ENCODE measurements at regions not wholly inside any gene's neighbourhood (a gene's known extent, or its start where the extent isn't known, plus 50 kb on each side); places are given as distances from the start of the nearest gene placed in this dataset.
"Not testable (repeated sequence)": the region's sequence is repeated elsewhere in the genome, so short reads cannot be mapped to it uniquely, and the experiment has no call there.

GRCh38 chrX:94686071-94686470 lies 1012.1 kb downstream of the FAM133A start:
- peaks cover 17% of the 10 kb centered on the region for H3K9me3 Mint-ChIP-seq (ENCODE audit: low read depth)
- no peaks in the 10 kb centered on the region for H3K4me1 Mint-ChIP-seq (ENCODE audit: low read depth)
- H3K4me3 Mint-ChIP-seq (ENCODE audit: low read depth) = no peak overlapping the region
- no peak for DNase-seq (ENCODE audit: low spot score, unreplicated experiment)
- peaks cover 2% of the 10 kb centered on the region for H3K36me3 Mint-ChIP-seq (ENCODE audit: insufficient read depth)
- no peak overlapping the region for H3K27ac Mint-ChIP-seq
- no peaks in the 10 kb centered on the region for H3K27me3 Mint-ChIP-seq
- no peak for TF ChIP-seq CTCF (IDR thresholded peaks at IDR 0.05; ENCODE audit: unreplicated experiment)

DNA sequence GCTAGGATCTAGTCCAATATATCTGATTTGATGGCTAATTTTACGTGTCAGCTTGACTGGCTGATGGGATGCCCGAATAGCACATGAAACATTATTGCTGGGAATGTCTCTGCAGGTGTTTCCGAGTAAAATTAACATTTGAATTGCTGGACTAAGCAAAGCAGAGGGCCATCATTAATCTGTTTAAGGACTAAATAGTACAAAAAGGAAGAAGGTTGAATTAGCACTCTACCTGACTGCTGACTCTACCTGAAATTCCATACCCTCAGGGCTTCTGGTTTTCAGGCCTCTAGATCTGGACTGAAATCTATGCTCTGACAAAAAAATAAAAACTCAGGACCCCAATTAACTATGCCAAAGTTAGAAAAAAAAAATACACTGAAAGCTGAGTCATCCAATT lies 1021.9 kb downstream of the FAM133A start:
- no peak overlapping the region for H3K4me3 Mint-ChIP-seq (ENCODE audit: low read depth)
- peaks cover 7% of the 10 kb centered on the region for H3K9me3 Mint-ChIP-seq (ENCODE audit: low read depth)
- no peak for TF ChIP-seq CTCF (IDR thresholded peaks at IDR 0.05; ENCODE audit: unreplicated experiment)
- no peak overlapping the region for H3K27ac Mint-ChIP-seq
- peaks cover 9% of the 10 kb centered on the region for H3K27me3 Mint-ChIP-seq
- DNase-seq (ENCODE audit: low spot score, unreplicated experiment) = no peak
- peaks cover 26% of the 10 kb centered on the region for H3K4me1 Mint-ChIP-seq (ENCODE audit: low read depth)
- peaks cover 1% of the 10 kb centered on the region for H3K36me3 Mint-ChIP-seq (ENCODE audit: insufficient read depth)

- H3K4me3 Mint-ChIP-seq (ENCODE audit: low read depth); H3K27ac Mint-ChIP-seq; DNase-seq (ENCODE audit: low spot score, unreplicated experiment); H3K36me3 Mint-ChIP-seq (ENCODE audit: insufficient read depth); H3K4me1 Mint-ChIP-seq (ENCODE audit: low read depth): not testable (repeated sequence)
- Mint-ChIP-seq H3K27me3 (peaks cover 52% of the 10 kb centered on the region), H3K9me3 (ENCODE audit: low read depth) (peaks cover 17% of the 10 kb centered on the region)
Observed at GRCh38 chrX:94704348-94705256, 1030.6 kb downstream of the FAM133A start.

GRCh38 chrX:94721386-94721785 lies 1047.4 kb downstream of the FAM133A start:
- no peak overlapping the region for H3K4me3 Mint-ChIP-seq (ENCODE audit: low read depth)
- no peaks in the 10 kb centered on the region for H3K36me3 Mint-ChIP-seq (ENCODE audit: insufficient read depth)
- DNase-seq (ENCODE audit: low spot score, unreplicated experiment) = no peak
- H3K9me3 Mint-ChIP-seq (ENCODE audit: low read depth) = no peaks in the 10 kb centered on the region
- H3K27me3 Mint-ChIP-seq = no peaks in the 10 kb centered on the region
- H3K4me1 Mint-ChIP-seq (ENCODE audit: low read depth) = peaks cover 12% of the 10 kb centered on the region
- TF ChIP-seq CTCF (IDR thresholded peaks at IDR 0.05; ENCODE audit: unreplicated experiment) = no peak
- no peak overlapping the region for H3K27ac Mint-ChIP-seq

DNA sequence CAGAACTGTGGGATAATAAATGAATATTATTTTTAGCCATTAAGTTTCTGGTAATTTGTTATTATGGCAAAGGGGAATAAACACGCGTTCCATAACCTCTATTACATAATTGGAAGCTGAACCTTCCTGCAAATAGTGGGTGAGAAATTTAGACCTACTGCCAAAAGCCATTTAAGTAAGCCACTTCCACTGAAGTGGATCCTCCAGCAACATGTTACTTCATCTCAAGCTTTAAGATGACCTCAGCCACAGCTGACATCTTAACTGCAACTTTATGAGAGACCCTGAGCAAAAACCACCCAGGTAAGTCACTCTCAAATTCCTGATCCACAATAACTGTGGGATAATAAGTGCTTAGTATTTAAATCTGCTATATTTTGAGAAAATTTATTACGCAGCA lies 1048.6 kb downstream of the FAM133A start:
- Mint-ChIP-seq H3K4me3 (ENCODE audit: low read depth) (no peak overlapping the region), H3K9me3 (ENCODE audit: low read depth) (peaks cover 2% of the 10 kb centered on the region), H3K36me3 (ENCODE audit: insufficient read depth) (peaks cover 2% of the 10 kb centered on the region), H3K27ac (no peak overlapping the region), H3K27me3 (no peaks in the 10 kb centered on the region), H3K4me1 (ENCODE audit: low read depth) (peaks cover 14% of the 10 kb centered on the region)
- DNase-seq (ENCODE audit: low spot score, unreplicated experiment) = no peak
- TF ChIP-seq CTCF (IDR thresholded peaks at IDR 0.05; ENCODE audit: unreplicated experiment) = no peak

- Mint-ChIP-seq H3K4me3 (ENCODE audit: low read depth) (no peak overlapping the region), H3K27ac (no peak overlapping the region), H3K36me3 (ENCODE audit: insufficient read depth) (no peaks in the 10 kb centered on the region), H3K27me3 (no peaks in the 10 kb centered on the region), H3K9me3 (ENCODE audit: low read depth) (peaks cover 3% of the 10 kb centered on the region), H3K4me1 (ENCODE audit: low read depth) (peaks cover 2% of the 10 kb centered on the region)
- TF ChIP-seq CTCF (IDR thresholded peaks at IDR 0.05; ENCODE audit: unreplicated experiment) = no peak
- no peak for DNase-seq (ENCODE audit: low spot score, unreplicated experiment)
Observed at GRCh38 chrX:94742772-94743171, 1068.8 kb downstream of the FAM133A start.
